Testis (tissue), 2 donors: ENCODE measurements at regions not wholly inside any gene's neighbourhood (a gene's known extent, or its start where the extent isn't known, plus 50 kb on each side); places are given as distances from the start of the nearest gene placed in this dataset.

Source experiments
- POLR2A ChIP-seq: fragments of 450-650 bp; IDR thresholded peaks from one replicate; pipeline ENCODE4 v1.6.1; 2017; ENCODE audit warnings: antibody characterized with exemption, mild to moderate bottlenecking, moderate library complexity
- TF ChIP-seq, protein P1 (sequence below), 3 experiments: fragments of 450-650 bp in 2 of 3; fragments of 200-600 bp in 1 of 3; sonication (generic) in 1 of 3; IDR thresholded peaks; one replicate each; pipeline ENCODE4 v1.5.1; 2016 to 2019; ENCODE audit warnings: antibody characterized with exemption in 3 of 3, mild to moderate bottlenecking in 2 of 3, moderate library complexity in 1 of 3

GRCh38 chr13:98075048-98075447 lies 67.8 kb upstream of the FARP1 start:
- TF ChIP-seq, protein P1, sequence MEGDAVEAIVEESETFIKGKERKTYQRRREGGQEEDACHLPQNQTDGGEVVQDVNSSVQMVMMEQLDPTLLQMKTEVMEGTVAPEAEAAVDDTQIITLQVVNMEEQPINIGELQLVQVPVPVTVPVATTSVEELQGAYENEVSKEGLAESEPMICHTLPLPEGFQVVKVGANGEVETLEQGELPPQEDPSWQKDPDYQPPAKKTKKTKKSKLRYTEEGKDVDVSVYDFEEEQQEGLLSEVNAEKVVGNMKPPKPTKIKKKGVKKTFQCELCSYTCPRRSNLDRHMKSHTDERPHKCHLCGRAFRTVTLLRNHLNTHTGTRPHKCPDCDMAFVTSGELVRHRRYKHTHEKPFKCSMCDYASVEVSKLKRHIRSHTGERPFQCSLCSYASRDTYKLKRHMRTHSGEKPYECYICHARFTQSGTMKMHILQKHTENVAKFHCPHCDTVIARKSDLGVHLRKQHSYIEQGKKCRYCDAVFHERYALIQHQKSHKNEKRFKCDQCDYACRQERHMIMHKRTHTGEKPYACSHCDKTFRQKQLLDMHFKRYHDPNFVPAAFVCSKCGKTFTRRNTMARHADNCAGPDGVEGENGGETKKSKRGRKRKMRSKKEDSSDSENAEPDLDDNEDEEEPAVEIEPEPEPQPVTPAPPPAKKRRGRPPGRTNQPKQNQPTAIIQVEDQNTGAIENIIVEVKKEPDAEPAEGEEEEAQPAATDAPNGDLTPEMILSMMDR (IDR thresholded peaks at IDR 0.05) = no peak
- TF ChIP-seq POLR2A = no peak
